KMS-11 (cell line): ENCODE measurements at regions not wholly inside any gene's neighbourhood (a gene's known extent, or its start where the extent isn't known, plus 50 kb on each side); places are given as distances from the start of the nearest gene placed in this dataset.

Source experiments
- H2AFZ ChIP-seq: fragments of 200-600 bp; sonication (generic); 2 replicates; pipeline ENCODE4 v1.6.1; 2016; ENCODE audit warnings: antibody characterized with exemption, mixed run types, low read depth
- H3K27ac ChIP-seq: fragments of 200-600 bp; sonication (generic); 2 replicates; pipeline ENCODE4 v1.6.1; 2016; ENCODE audit warnings: mild to moderate bottlenecking, mixed run types
- H3K27me3 ChIP-seq: fragments of 200-600 bp; sonication (generic); 2 replicates; pipeline ENCODE4 v1.6.1; 2017; ENCODE audit warnings: mild to moderate bottlenecking, low read depth, mixed run types, moderate library complexity; ENCODE audit not compliant: insufficient read depth
- H3K36me3 ChIP-seq: fragments of 200-600 bp; sonication (generic); 2 replicates; pipeline ENCODE4 v1.6.1; 2017; ENCODE audit warnings: mild to moderate bottlenecking, mixed run types; ENCODE audit not compliant: insufficient read depth
- H3K4me1 ChIP-seq: fragments of 200-600 bp; sonication (generic); 2 replicates; pipeline ENCODE4 v1.6.1; 2016; ENCODE audit warnings: mild to moderate bottlenecking, low read depth, mixed run types; ENCODE audit not compliant: poor library complexity, severe bottlenecking
- H3K4me2 ChIP-seq: fragments of 200-600 bp; sonication (generic); 2 replicates; pipeline ENCODE4 v1.7.0; 2016; ENCODE audit warnings: mild to moderate bottlenecking, mixed run types
- H3K4me3 ChIP-seq: fragments of 200-600 bp; sonication (generic); IDR thresholded peaks from 2 replicates; pipeline ENCODE4 v1.6.1; 2017; ENCODE audit warnings: low read depth, low read length, mixed read lengths; ENCODE audit not compliant: insufficient read depth
- H3K79me2 ChIP-seq: fragments of 200-600 bp; sonication (generic); 2 replicates; pipeline ENCODE4 v1.6.1; 2016; ENCODE audit warnings: low read depth, mixed run types; ENCODE audit not compliant: insufficient read depth
- H3K9ac ChIP-seq: fragments of 200-600 bp; sonication (generic); 2 replicates; pipeline ENCODE4 v1.6.1; 2016; ENCODE audit warnings: mild to moderate bottlenecking, mixed run types
- H4K20me1 ChIP-seq: fragments of 200-600 bp; sonication (generic); 2 replicates; pipeline ENCODE4 v1.6.1; 2016; ENCODE audit warnings: mild to moderate bottlenecking, mixed run types; ENCODE audit not compliant: insufficient read depth
- TF ChIP-seq, protein P1 (sequence below): fragments of 200-600 bp; sonication (generic); conservative IDR thresholded peaks from 2 replicates; pipeline ENCODE4 v1.6.1; 2017; ENCODE audit warnings: low read depth, mild to moderate bottlenecking, antibody characterized with exemption, low read length, moderate library complexity, mixed read lengths

DNA sequence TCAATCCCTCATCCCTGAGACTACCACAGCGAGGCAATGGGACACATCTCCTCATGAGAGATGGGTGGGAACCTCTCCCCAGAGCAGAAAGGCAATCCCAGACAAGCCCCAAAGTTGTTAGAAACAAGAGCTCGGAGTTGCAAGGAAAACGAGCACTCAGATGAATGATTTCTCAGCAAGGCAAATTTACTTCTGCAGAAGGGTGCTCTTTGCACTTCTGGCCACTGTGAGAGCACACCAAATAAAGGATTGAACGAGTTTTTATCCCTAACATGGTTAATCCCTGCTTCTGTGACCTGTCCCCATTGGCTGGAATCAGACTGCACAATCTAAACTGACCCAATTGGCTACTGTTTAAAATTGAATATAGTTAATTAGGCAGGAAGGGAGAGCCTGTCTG is 339.1 kb upstream of the POU1F1 start:
- TF ChIP-seq, protein P1, sequence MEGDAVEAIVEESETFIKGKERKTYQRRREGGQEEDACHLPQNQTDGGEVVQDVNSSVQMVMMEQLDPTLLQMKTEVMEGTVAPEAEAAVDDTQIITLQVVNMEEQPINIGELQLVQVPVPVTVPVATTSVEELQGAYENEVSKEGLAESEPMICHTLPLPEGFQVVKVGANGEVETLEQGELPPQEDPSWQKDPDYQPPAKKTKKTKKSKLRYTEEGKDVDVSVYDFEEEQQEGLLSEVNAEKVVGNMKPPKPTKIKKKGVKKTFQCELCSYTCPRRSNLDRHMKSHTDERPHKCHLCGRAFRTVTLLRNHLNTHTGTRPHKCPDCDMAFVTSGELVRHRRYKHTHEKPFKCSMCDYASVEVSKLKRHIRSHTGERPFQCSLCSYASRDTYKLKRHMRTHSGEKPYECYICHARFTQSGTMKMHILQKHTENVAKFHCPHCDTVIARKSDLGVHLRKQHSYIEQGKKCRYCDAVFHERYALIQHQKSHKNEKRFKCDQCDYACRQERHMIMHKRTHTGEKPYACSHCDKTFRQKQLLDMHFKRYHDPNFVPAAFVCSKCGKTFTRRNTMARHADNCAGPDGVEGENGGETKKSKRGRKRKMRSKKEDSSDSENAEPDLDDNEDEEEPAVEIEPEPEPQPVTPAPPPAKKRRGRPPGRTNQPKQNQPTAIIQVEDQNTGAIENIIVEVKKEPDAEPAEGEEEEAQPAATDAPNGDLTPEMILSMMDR, result no peak
- Histone ChIP-seq H3K4me2 (no peak overlapping the region), H4K20me1 (no peaks in the 10 kb centered on the region), H3K4me3 (no peak overlapping the region), H3K79me2 (no peaks in the 10 kb centered on the region), H3K4me1 (no peaks in the 10 kb centered on the region), H3K27me3 (no peaks in the 10 kb centered on the region), H3K27ac (no peak overlapping the region), H3K9ac (no peak overlapping the region), H3K36me3 (no peaks in the 10 kb centered on the region), H2AFZ (no peak overlapping the region)

DNA sequence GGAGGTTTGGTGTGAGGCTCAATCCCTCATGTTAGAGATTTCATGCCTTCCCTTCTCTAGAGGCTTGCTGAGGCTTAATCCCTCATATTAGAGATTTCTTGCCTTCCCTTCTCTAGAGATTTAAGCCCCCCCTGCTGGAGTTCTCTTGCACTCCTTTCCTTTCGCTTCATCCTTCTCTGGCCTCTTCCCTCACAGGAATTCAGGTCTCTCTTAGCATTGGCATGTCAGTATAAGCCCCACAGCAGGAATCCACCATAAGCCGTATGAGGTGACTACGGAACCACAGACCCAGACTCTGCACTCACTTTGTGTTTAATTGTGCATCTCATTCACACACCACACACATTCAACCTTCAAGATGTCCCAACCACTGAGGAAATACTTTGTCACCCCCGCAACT is 338.6 kb upstream of the POU1F1 start:
- H3K4me1 ChIP-seq, result no peaks in the 10 kb centered on the region

DNA sequence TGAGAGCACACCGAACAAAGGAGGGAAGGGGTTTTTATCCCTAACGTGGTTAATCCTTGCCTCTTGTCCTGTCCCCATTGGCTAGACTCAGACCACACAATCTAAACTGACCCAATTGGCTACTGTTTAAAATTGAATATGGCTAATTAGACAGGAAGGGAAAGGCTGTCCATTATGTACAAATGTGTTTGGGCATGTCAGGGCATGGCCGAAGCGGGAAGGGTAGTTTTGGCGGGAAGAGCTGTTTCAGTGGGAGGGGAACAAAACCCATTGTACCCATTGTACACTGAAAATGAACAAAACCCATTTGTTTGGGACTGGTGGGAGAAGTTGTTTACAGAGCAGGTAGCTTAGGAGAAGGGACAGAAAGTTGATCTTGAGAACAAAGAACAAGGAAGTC is 330.9 kb upstream of the POU1F1 start:
- no peaks in the 10 kb centered on the region for H3K79me2 ChIP-seq
- no peak overlapping the region for H3K4me2 ChIP-seq
- no peaks in the 10 kb centered on the region for H4K20me1 ChIP-seq
- H3K36me3 ChIP-seq, result no peaks in the 10 kb centered on the region
- H3K27me3 ChIP-seq, result no peaks in the 10 kb centered on the region
- TF ChIP-seq, protein P1, result no peak
- H3K4me3 ChIP-seq, result no peak overlapping the region
- H3K27ac ChIP-seq, result no peak overlapping the region
- no peak overlapping the region for H3K9ac ChIP-seq
- no peak overlapping the region for H2AFZ ChIP-seq
- no peaks in the 10 kb centered on the region for H3K4me1 ChIP-seq

More for the DNA sequence above, 338.6 kb upstream of the POU1F1 start:
- Histone ChIP-seq H4K20me1 (no peaks in the 10 kb centered on the region), H3K27ac (no peak overlapping the region), H3K27me3 (no peaks in the 10 kb centered on the region), H3K36me3 (no peaks in the 10 kb centered on the region), H2AFZ (no peak overlapping the region), H3K79me2 (no peaks in the 10 kb centered on the region), H3K4me3 (no peak overlapping the region), H3K4me2 (no peak overlapping the region), H3K9ac (no peak overlapping the region)
- TF ChIP-seq, protein P1, result no peak

DNA sequence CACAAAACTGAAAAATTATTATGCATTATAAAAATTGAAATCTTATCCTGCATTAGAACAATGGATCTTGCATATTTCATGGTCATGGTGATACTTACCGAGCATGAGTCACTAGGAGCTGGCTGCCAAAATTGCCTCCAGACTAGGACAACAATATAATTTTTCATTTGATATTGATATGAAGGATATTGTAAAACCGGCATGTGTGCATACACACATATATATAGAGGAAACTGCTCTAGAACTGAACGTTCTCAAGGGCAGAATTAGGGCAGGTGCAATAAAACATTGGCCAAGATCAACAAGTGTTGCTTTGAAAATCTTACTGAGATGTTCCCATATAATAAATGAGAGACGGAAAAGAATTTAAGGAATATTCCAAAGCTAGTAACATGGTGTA is 319.4 kb upstream of the POU1F1 start:
- H3K27ac ChIP-seq, result no peak overlapping the region
- no peak overlapping the region for H3K4me3 ChIP-seq
- H3K79me2 ChIP-seq, result no peaks in the 10 kb centered on the region
- no peaks in the 10 kb centered on the region for H3K36me3 ChIP-seq
- no peaks in the 10 kb centered on the region for H3K27me3 ChIP-seq
- H3K4me2 ChIP-seq, result no peak overlapping the region
- no peaks in the 10 kb centered on the region for H4K20me1 ChIP-seq
- H3K9ac ChIP-seq, result no peak overlapping the region
- no peaks in the 10 kb centered on the region for H3K4me1 ChIP-seq
- no peak overlapping the region for H2AFZ ChIP-seq
- TF ChIP-seq, protein P1, result no peak
